Activated T-helper 1 cell treated with Interleukin-2 at 50 U/mL for 16 hours (primary cell): ENCODE measurements at regions not wholly inside any gene's neighbourhood (a gene's known extent, or its start where the extent isn't known, plus 50 kb on each side); places are given as distances from the start of the nearest gene placed in this dataset.
"Not testable (repeated sequence)": the region's sequence is repeated elsewhere in the genome, so short reads cannot be mapped to it uniquely, and the experiment has no call there.

Experiments
- DNase-seq: peaks from one replicate; pipeline ENCODE4 v3.0.0-alpha.2; 2020; ENCODE audit warnings: low read depth

- DNase-seq = no peak
These were observed 230.3 kb upstream of the USP24 start for GRCh38 chr1:55445416-55445815.

- DNase-seq = no peak
These were observed 229.5 kb upstream of the USP24 start for GRCh38 chr1:55444667-55445066.

DNA sequence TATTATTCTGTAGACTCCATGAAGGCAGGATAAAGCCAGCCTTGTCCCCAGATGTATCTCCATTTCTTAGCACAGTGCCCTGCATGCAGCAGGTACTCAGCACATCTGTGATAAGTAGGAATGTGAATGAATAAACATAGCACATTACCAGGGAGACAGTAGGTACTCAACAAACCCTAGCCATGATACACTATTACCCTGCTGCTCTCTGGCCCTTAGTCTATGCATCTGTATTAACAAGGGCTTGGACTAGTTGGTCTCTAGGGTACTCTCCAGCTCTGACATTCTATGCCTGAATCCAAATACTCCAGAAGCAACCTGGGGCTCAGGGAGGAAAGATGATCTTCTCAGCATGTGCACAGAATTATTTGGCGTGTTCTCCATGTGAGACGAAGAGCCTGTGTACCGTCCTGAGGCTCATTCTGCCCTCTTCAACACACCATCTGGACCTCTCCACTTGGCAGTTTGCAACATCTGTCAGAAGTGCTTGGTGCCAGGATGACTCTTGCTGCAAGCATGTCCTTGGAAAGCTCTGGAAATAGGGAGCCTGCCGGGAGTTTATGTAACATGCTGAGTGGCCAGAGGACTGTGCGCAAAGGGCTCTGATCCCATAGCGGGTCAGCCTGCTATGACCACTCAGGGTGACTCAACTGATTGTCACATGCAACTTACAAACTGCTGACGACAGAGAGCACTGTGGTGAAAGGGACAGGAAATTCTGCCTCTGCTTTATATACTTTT is 228.2 kb upstream of the USP24 start:
- DNase-seq = no peak

GRCh38 chr1:55441489-55441888 is 226.3 kb upstream of the USP24 start:
- no peak for DNase-seq

DNA sequence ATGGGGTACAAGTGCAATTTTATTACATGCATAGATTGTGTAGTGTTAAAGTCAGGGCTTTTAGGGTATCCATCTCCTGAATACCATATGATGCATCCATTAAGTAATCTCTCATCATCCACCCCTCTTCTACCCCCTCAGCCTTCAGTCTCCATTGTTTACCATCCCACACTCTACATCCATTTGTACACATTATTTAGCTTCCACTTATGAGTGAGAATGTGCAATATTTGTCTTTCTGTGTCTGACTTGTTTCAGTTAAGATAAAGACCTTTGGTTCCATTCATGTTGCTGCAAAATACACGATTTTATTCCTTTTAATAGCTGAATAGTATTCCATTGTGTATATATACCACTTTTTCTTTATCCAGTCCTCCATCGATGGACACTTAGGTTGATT is 222.5 kb upstream of the USP24 start:
- DNase-seq = no peak

DNA sequence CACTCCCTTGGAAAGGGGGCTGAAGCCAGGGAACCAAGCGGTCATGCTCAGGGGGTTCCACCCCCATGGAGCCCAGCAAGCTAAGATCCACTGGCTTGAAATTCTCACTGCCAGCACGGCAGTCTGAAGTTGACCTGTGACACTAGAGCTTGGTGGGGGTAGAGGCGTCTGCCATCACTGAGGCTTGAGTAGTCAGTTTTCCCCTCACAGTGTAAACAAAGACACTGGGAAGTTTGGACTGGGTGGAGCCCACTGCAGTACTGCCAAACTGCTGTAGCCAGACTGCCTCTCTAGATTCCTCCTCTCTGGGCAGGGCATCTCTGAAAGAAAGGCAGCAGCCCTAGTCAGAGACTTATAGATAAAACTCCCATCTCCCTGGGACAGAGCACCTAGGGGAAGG is 215.6 kb upstream of the USP24 start:
- not testable (repeated sequence) for DNase-seq

DNA sequence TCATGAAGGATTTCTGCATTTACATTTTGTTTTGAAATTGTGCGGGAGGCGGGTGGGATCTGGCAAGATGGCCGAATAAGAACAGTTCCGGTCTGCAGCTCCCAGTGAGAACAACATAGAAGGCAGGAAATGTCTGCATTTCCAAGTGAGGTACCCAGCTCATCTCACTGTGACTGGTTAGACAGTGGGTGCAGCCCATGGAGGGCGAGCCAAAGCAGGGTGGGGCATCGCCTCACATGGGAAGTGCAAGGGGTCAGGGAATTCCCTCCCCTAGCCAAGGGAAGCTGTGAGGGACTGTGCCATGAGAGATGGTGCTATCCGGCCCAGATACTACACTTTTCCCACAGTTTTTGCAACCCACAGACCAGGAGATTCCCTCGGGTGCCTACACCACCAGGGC is 215.0 kb upstream of the USP24 start:
- not testable (repeated sequence) for DNase-seq

DNA sequence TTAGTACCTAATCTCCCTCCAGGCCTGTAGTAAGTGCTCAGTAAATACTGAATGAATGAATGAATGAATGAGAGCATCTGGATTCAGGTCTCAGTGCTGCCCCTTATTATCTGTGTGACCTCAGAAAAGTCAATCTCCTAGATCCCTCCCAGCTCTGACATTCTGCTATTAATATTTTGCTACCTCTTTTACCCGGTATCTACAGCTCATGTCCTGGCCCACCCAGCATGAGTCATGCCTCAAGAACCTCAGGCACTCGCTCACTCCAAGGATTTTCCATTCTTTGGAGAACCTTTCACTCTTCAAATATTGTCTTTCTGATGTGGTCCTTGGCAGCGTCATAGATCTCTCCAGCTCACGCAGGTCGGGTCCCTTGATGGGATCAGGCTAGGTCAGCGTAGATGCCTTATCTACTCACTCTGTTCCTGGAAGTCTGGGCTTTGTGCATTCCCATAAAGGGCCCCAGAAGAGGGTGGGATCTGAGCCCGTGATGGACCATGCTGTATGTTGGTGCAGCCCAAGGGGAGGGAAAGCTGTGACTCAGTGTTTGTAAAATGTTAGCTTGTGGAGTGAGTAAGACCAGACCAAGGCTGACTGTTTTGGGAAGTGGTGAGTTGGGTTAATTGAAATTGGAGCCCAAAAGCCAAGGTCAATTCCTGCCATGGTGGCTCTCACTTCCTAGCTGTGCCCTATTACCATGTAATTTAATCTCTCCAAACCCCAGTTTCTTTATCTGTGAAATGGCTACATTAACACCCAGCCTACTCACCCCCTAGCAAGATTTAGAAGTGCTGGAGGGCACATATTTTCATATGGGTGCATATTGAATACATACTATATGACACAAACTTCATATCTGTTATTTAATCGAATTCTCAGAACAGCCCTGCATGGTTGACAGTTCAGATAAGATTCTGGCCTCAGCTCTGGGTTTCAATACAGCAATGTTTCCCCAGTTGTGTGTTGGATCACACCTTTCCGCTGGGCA is 214.1 kb upstream of the USP24 start:
- no peak for DNase-seq

- DNase-seq = no peak
These were observed 213.1 kb upstream of the USP24 start for GRCh38 chr1:55428231-55428630.

- DNase-seq = no peak
These were observed 212.4 kb upstream of the USP24 start for GRCh38 chr1:55427606-55428005.

DNA sequence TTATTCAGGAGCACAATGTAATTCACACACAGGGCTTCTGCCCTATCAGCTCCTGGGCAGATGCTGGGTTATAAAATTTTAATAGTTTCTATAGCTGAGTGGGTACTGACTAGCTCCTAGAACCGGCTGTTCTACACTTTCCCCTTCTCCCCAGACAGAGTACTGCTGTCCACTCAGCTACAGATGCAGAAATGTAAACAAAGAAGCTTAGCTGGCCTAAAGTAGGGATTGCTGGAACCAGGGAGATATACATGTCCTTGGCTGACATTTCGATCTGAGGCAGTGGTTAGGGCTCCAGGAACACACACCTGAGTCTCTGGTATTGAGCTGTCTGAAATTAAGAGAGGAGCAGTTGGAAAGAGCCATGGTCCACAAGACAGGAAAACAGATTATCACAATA is 211.5 kb upstream of the USP24 start:
- no peak for DNase-seq

DNA sequence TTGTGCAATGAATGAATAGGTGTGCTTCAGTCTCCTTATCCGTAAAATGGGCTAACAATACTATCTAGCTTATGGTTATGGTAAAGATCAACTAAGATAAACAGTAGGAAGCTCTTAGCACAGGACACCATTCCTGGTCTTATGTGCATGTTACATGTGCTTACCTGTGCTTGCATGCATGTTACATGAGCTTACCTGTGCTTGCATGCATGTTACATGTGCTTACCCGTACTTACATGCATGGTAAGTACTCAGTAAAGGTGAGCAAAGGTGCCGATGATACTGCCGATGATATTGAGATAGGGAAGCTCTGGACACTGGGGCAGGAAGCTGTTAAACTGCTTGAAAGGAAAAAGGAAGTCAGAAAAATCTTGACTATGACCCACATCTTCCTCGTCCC is 211.0 kb upstream of the USP24 start:
- DNase-seq = no peak

DNA sequence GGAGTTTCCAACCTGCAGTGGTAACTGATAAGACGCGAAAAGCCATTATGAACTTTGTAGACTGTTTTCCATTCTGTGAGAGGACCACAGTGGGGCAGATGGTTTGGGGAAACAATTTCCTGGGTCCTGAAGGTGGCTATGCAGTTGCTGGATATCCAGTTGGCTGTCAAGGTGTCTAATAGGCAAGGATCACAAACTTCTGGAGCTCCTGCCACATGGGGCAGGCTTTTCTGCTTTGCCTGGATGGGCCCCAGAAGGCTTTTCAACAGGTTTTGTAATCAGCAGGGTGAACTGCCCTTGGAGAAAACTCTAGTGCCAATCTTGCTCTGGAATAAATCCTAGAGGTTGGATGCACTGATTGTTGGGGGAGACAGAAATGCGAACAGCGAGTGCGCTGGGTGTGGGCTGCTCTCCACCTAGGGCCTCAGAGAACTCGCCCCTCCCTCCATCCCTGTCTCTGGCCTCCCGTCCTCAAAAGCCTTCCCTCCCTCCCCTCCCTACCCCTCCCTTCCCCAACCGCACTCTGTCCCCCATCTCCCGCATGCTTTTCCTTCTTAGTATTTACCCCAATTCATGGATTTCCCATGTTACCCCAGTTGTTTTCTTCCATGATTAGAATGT is 210.3 kb upstream of the USP24 start:
- DNase-seq = no peak

DNA sequence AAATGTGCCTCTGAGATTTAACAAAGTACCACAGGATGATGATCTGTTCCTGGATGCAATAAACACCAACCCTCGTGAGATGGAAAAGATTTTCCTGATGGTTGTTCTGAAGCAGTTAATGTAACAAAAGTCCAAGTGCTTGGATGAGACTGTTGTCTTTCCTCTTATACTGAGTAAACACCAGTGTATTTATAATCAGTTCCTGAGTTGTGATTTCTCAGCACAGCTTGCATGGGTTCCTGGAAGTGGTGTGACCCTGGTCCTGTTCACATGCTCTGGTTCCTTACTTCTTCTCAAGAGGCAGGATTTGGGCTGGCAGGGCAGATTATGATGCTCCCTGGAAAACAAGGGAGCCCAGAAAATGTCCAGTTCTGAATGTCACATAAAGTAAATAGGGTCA is 208.2 kb upstream of the USP24 start:
- DNase-seq = no peak

DNA sequence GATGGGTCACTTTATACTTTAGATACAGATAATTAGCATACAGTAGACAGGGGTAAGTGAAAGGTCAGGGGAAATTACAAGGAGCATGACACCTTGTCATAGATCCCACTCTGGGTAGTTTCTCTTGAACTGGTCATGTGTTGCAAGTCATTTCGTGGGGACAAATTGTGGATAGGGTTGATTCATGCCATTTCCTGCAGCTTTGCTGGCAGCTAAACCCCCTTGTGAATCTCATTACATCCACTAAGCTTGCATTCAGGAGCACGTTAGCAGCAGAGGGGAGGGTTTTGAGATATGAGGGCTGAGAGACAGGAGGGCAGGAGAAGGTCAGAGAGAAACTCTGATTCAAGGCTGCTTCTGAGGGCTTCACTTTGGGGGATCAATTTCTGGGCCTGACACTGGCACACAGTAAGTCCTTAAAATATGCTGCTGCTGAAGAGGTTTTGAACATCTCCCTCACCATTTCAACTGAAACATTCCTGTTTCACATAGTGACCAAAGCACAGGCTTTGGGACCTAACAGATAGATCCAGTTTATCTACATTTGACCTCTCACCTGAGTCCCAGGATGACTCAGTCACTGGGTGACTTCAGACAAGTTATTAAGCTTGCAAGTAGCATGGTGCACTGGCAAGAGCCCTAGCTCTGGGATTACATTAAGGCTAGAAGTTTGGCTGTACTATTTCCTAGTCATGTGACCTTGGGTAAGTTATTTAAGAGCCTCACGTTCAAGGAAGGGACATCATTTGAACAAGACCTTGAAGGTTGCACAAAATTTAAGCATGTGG is 206.0 kb upstream of the USP24 start:
- no peak for DNase-seq

GRCh38 chr1:55420026-55420425 is 204.9 kb upstream of the USP24 start:
- no peak for DNase-seq

GRCh38 chr1:55418208-55419000 is 203.2 kb upstream of the USP24 start:
- no peak for DNase-seq

DNA sequence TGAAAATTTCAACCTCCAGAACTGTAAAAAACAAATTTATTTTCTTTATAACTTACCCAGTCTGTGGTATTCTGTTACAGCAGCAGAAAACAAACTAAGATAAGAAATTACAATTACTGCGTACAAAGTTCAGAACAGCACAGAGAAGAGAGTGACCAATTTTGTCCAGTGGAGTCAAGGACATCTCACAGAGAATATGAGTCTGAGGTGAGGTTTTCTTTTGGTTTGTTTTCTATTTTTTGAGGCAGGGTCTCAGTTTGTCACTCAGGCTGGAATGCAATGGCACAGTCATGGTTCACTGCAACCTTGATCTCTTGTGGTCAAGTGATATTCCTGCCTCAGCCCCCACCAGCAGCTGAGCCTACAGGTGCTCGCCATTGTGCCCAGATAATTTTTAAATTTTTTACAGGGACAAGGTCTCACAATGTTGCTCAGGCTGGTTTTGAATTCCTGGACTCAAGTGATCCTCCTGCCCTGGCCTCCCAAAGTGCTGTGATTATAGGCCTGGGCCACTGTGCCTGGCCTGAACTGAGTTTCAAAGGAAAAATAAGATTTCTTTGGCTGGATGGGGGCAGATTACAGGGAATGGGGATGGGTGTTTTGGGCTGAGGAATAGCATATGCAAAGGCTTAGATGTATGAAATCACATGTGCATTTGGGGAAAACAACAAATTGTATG is 201.1 kb upstream of the USP24 start:
- no peak for DNase-seq

- DNase-seq = no peak
These were observed 198.1 kb upstream of the USP24 start for GRCh38 chr1:55413286-55413685.

DNA sequence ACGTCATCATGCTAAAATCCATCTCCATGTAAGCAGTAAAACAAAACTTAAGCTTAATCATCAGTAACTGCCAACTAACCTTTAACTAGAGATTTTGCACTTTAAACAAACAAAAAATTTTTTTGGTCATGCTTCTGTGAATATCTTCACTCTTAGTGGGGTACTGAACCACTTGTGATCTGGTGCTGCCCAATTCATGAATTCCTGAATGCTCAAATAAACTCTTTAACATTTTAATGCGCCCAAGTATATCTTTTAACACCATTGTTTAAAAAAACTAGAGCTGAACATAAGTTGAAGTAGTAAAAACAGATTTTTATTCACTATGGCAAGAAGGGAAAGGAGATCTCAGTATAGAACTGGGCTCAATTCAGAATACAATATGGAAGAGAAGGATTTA is 196.9 kb upstream of the USP24 start:
- no peak for DNase-seq
